Fibroblast of lung (primary cell): ENCODE measurements at regions not wholly inside any gene's neighbourhood (a gene's known extent, or its start where the extent isn't known, plus 50 kb on each side); places are given as distances from the start of the nearest gene placed in this dataset.

Source experiments
- EZH2 ChIP-seq: IDR thresholded peaks from 2 replicates; pipeline ENCODE4 v1.5.1; 2012; ENCODE audit warnings: low read length, control low read depth, mild to moderate bottlenecking; ENCODE audit errors: missing control alignments
- TF ChIP-seq, protein P1 (sequence below), 2 donors: IDR thresholded peaks in 1 of 2; conservative IDR thresholded peaks in 1 of 2; 1 replicate in 1 of 2; 2 replicates in 1 of 2; pipeline ENCODE4 v1.5.1; 2011 to 2012; ENCODE audit warnings: low read length in 2 of 2, control low read depth in 1 of 2, inconsistent platforms in 1 of 2, low read depth in 1 of 2, mild to moderate bottlenecking in 1 of 2

DNA sequence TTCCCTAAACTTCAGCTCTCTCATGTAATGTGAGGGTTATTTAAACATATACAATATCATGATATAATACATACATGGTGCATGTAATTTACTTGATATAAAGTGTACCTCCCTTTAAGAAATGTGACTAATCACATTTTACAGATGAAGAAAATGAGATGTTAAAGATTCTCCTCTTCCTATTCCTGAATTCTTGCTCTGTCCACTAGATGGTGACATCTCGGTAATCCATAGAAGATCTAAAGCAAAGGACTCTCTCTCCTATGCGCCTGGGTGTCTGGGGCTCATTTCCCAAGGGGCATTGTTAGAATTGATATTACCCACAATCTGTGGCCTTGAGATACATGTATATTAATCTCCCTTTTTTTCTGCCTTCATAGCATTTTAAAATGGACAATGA lies 804.9 kb downstream of the RAB28 start:
- TF ChIP-seq, protein P1, sequence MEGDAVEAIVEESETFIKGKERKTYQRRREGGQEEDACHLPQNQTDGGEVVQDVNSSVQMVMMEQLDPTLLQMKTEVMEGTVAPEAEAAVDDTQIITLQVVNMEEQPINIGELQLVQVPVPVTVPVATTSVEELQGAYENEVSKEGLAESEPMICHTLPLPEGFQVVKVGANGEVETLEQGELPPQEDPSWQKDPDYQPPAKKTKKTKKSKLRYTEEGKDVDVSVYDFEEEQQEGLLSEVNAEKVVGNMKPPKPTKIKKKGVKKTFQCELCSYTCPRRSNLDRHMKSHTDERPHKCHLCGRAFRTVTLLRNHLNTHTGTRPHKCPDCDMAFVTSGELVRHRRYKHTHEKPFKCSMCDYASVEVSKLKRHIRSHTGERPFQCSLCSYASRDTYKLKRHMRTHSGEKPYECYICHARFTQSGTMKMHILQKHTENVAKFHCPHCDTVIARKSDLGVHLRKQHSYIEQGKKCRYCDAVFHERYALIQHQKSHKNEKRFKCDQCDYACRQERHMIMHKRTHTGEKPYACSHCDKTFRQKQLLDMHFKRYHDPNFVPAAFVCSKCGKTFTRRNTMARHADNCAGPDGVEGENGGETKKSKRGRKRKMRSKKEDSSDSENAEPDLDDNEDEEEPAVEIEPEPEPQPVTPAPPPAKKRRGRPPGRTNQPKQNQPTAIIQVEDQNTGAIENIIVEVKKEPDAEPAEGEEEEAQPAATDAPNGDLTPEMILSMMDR (conservative IDR thresholded peaks at IDR 0.05 in 1 of 2, IDR thresholded peaks at IDR 0.05 in 1 of 2; ENCODE audit: low read depth in 1 of 2, low read length in 2 of 2): no peak
- no peak for TF ChIP-seq EZH2
